HepG2 (cell line): ENCODE measurements at regions not wholly inside any gene's neighbourhood (a gene's known extent, or its start where the extent isn't known, plus 50 kb on each side); places are given as distances from the start of the nearest gene placed in this dataset.

Experiments
- BHLHE40 ChIP-seq: IDR thresholded peaks from 2 replicates; pipeline ENCODE4 v1.6.1; 2011; ENCODE audit warnings: low read length, improper control_type of control experiment
- DR1 ChIP-seq: sonication (generic); formaldehyde crosslinking; IDR thresholded peaks from 2 replicates; pipeline ENCODE4 v1.8.0; 2021; ENCODE audit warnings: mild to moderate bottlenecking, missing genetic modification reagents, inconsistent platforms
- HOXA7 ChIP-seq: sonication (generic); formaldehyde crosslinking; IDR thresholded peaks from 2 replicates; pipeline ENCODE4 v1.8.1; 2022; ENCODE audit warnings: mild to moderate bottlenecking, missing genetic modification reagents, moderate library complexity
- KLF6 ChIP-seq: IDR thresholded peaks from 2 replicates; pipeline ENCODE4 v1.8.0; 2016; ENCODE audit warnings: missing biosample characterization, missing genetic modification reagents
- MED13 ChIP-seq: sonication (generic); formaldehyde crosslinking; IDR thresholded peaks from 2 replicates; pipeline ENCODE4 v1.5.0; 2020; ENCODE audit warnings: missing genetic modification reagents
- MNT ChIP-seq: fragments of 450-650 bp; IDR thresholded peaks from 2 replicates; pipeline ENCODE4 v1.6.1; 2016
- PAXIP1 ChIP-seq: sonication (generic); formaldehyde crosslinking; conservative IDR thresholded peaks from 2 replicates; pipeline ENCODE4 v1.4.0; 2020; ENCODE audit warnings: mild to moderate bottlenecking, missing genetic modification reagents, moderate library complexity
- PHF21A ChIP-seq: sonication (generic); formaldehyde crosslinking; IDR thresholded peaks from 2 replicates; pipeline ENCODE4 v1.5.0; 2020; ENCODE audit warnings: mild to moderate bottlenecking, missing genetic modification reagents
- PRDM15 ChIP-seq: sonication (generic); formaldehyde crosslinking; IDR thresholded peaks from 2 replicates; pipeline ENCODE4 v1.4.0; 2020; ENCODE audit warnings: missing genetic modification reagents
- TCF12 ChIP-seq, 2 experiments: fragments of 450-650 bp in 1 of 2; sonication (generic) in 1 of 2; formaldehyde crosslinking in 1 of 2; IDR thresholded peaks; 2 replicates each; pipeline versions ENCODE4 v1.6.1 to v1.8.0; 2017 to 2022; ENCODE audit warnings: antibody characterized with exemption in 1 of 2, mild to moderate bottlenecking in 1 of 2, missing genetic modification reagents in 1 of 2, moderate library complexity in 1 of 2
- TEAD3 ChIP-seq: optimal IDR thresholded peaks from 2 replicates; pipeline ENCODE3; 2016; ENCODE audit warnings: borderline replicate concordance
- ZNF142 ChIP-seq: sonication (generic); formaldehyde crosslinking; IDR thresholded peaks from 2 replicates; pipeline ENCODE4 v1.4.0; 2020; ENCODE audit warnings: missing genetic modification reagents
- ZNF225 ChIP-seq: sonication (generic); formaldehyde crosslinking; IDR thresholded peaks from 2 replicates; pipeline ENCODE4 v1.4.0; 2020; ENCODE audit warnings: mild to moderate bottlenecking, missing genetic modification reagents
- ZNF282 ChIP-seq: fragments of 450-650 bp; IDR thresholded peaks from 2 replicates; pipeline ENCODE4 v1.6.1; 2018; ENCODE audit not compliant: partially characterized antibody
- ZNF468 ChIP-seq: sonication (generic); formaldehyde crosslinking; IDR thresholded peaks from 2 replicates; pipeline ENCODE4 v1.8.0; 2022; ENCODE audit warnings: mild to moderate bottlenecking, moderate library complexity, missing genetic modification reagents
- ZNF782 ChIP-seq: sonication (generic); formaldehyde crosslinking; IDR thresholded peaks from 2 replicates; pipeline ENCODE4 v1.4.0; 2020; ENCODE audit warnings: missing genetic modification reagents, mild to moderate bottlenecking, borderline replicate concordance

GRCh38 chr15:31157644-31158069, 56.1 kb upstream of the TRPM1 start (continued):
- TF ChIP-seq ZNF142 (CRISPR knock-in tag) (peak; percentile 44; the same call in 1 of the 2 replicates), TEAD3 (peak; percentile 92), ZNF468 (CRISPR knock-in tag) (no peak), TCF12 (IDR thresholded peaks at IDR 0.05) (no peak), TCF12 (CRISPR knock-in tag; IDR thresholded peaks at IDR 0.05) (peak; percentile 76; the same call in 1 of the 2 replicates), HOXA7 (no peak), MED13 (CRISPR knock-in tag) (peak; percentile 73; the same call in 1 of the 2 replicates), PAXIP1 (CRISPR knock-in tag) (peak; percentile 100), MNT (no peak), PHF21A (CRISPR knock-in tag) (peak; percentile 97), DR1 (CRISPR knock-in tag) (no peak), ZNF225 (CRISPR knock-in tag) (peak; percentile 24; the same call in 1 of the 2 replicates), PRDM15 (CRISPR knock-in tag) (no peak; the same call in 1 of the 2 replicates), KLF6 (no peak; the same call in 1 of the 2 replicates), ZNF282 (no peak), BHLHE40 (peak; percentile 40), ZNF782 (CRISPR knock-in tag) (0 out of 2 replicates have a peak, but pooled peaks have one; percentile 55)
